ENCODE measurements at regions not wholly inside any gene's neighbourhood (a gene's known extent, or its start where the extent isn't known, plus 50 kb on each side); places are given as distances from the start of the nearest gene placed in this dataset.

- peak; percentile 22 for DNase-seq
Measured at GRCh38 chr17:70230850-70231640, 61.7 kb downstream of the KCNJ2 start.

- DNase-seq = no peak
Measured at GRCh38 chr17:70232466-70232865, 63.1 kb downstream of the KCNJ2 start.

GRCh38 chr17:70235252-70235651, 65.9 kb downstream of the KCNJ2 start:
- DNase-seq = no peak

GRCh38 chr17:70238228-70238627, 68.9 kb downstream of the KCNJ2 start:
- no peak for DNase-seq

GRCh38 chr17:70238646-70239045, 69.3 kb downstream of the KCNJ2 start:
- no peak for DNase-seq

- DNase-seq = no peak
Measured at GRCh38 chr17:70239391-70239826, 70.1 kb downstream of the KCNJ2 start.

- no peak for DNase-seq
Measured at GRCh38 chr17:70241071-70241470, 71.7 kb downstream of the KCNJ2 start.

GRCh38 chr17:70242781-70243437, 73.6 kb downstream of the KCNJ2 start:
- no peak for DNase-seq

- DNase-seq = no peak
Measured at GRCh38 chr17:70251706-70252105, 82.4 kb downstream of the KCNJ2 start.

GRCh38 chr17:70254735-70255460, 85.6 kb downstream of the KCNJ2 start:
- no peak for DNase-seq

GRCh38 chr17:70256751-70257150, 87.4 kb downstream of the KCNJ2 start:
- no peak for DNase-seq

GRCh38 chr17:70258465-70258864, 89.1 kb downstream of the KCNJ2 start:
- no peak for DNase-seq

GRCh38 chr17:70259400-70259799, 90.1 kb downstream of the KCNJ2 start:
- DNase-seq = no peak

- no peak for DNase-seq
Measured at GRCh38 chr17:70261170-70261569, 91.8 kb downstream of the KCNJ2 start.

GRCh38 chr17:70265471-70265870, 96.1 kb downstream of the KCNJ2 start:
- DNase-seq = no peak

- DNase-seq = no peak
Measured at GRCh38 chr17:70266394-70266793, 97.1 kb downstream of the KCNJ2 start.

- no peak for DNase-seq
Measured at GRCh38 chr17:70268383-70268782, 99.1 kb downstream of the KCNJ2 start.

GRCh38 chr17:70270554-70270953, 101.2 kb downstream of the KCNJ2 start:
- DNase-seq = no peak

- DNase-seq = no peak
Measured at GRCh38 chr17:70271200-70271599, 101.9 kb downstream of the KCNJ2 start.

- no peak for DNase-seq
Measured at GRCh38 chr17:70271672-70272071, 102.3 kb downstream of the KCNJ2 start.

GRCh38 chr17:70274255-70274654, 104.9 kb downstream of the KCNJ2 start:
- no peak for DNase-seq

GRCh38 chr17:70276906-70277305, 107.6 kb downstream of the KCNJ2 start:
- no peak for DNase-seq

- DNase-seq = no peak
Measured at GRCh38 chr17:70278844-70279462, 109.6 kb downstream of the KCNJ2 start.

Measured in hematopoietic multipotent progenitor cell treated with erythropoietin and hydrocortisone succinate and interleukin-3 and kit ligand, for 6 days (in vitro differentiated cells).